Myocyte (in vitro differentiated cells): ENCODE measurements at regions not wholly inside any gene's neighbourhood (a gene's known extent, or its start where the extent isn't known, plus 50 kb on each side); places are given as distances from the start of the nearest gene placed in this dataset.

Experiments used
- DNase-seq: peaks from one replicate; pipeline ENCODE4 v3.0.0-alpha.2; 2012; ENCODE audit warnings: low read depth

DNA sequence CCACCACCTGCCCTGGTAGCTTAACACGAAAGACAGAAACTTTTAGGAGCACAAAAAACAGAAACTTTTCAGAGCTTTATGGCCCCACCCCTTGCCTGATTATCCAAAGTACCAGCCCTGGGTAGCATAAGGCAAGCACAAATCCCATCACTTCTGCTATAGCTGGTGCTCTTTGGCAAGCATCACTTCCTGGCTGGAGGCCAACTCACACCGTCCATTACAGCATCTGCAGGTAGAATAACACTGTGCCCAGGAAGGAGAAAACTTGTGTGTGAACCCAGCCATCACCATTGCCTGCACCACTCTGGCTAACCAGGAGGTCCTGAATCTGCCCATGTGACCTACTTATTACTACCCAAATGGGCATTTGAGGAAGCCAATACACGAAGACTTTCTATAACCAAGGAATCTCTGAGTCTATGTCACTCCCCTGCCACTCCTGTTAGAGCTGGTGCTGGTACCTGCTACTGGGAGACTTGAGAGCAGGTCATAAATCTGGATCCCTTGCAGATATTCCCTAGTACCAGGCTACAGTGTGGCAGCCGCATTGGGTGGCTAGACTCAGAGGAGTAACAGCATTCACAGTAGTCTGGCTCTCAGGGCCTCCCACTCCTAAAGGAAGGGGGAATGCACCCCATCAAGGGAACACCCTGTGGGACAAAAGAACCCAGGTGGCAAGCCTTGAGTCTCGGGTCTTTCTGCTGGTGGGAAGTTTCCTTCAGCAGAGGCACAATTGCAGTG is 73.3 kb upstream of the AKAP13 start:
- no peak for DNase-seq

DNA sequence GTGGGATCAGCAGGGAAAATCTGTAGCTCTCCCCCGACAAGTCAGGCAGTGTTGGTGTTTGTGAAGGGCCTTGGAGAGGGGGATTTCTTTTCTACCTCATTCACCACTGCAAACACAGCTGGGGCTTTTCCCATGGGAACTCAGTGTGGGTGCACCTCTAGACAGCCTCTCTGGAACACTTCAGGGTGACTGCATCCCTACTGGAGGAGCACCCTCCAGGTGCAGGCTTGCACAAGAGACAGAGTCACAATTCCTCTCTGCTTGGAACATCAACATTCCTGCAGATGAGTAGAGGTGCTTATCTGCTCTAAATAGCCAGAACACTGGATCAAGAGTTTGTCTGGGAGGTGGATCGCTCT is 72.7 kb upstream of the AKAP13 start:
- no peak for DNase-seq

GRCh38 chr15:85311647-85312046 is 68.8 kb upstream of the AKAP13 start:
- DNase-seq, result no peak

DNA sequence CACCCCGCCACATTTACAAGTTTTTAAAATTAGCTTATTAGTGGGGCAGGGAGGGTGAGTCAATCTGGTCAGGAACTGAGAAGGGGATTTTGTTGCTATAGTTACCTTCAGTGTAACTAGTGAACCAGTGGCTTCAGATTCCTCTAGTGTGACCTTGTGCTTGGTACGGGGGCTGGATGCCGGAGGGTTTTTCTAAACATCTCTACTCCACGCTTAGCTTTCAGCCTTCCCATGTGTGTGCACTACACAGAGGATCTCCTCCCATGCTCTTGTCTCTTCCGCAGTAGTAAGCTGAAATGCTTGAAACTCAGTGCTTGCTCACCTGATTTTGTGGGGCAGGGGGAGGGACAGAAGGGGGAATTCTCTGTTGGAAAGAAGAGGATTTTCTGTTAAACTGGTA is 67.9 kb upstream of the AKAP13 start:
- peak; percentile 16 for DNase-seq

DNA sequence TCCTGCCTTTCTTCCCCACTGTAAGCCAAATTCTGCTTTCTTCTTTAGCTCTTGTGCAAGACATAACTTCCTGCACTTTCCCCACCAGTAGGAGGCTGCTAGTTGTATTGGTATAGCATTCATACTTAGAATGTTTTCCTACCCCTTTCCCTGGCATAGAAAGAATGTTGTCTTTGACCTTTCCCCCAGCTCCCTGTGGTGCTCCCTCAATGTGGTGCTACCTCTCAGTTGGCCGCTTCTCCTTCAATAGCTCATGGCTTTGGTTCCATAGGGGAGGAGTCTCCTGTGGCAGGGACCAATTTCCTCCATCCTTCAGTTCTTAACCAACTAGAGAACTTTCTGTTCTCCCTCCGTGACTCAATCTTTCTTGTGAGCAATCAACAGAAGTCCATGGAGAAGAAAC is 67.5 kb upstream of the AKAP13 start:
- DNase-seq, result no peak

DNA sequence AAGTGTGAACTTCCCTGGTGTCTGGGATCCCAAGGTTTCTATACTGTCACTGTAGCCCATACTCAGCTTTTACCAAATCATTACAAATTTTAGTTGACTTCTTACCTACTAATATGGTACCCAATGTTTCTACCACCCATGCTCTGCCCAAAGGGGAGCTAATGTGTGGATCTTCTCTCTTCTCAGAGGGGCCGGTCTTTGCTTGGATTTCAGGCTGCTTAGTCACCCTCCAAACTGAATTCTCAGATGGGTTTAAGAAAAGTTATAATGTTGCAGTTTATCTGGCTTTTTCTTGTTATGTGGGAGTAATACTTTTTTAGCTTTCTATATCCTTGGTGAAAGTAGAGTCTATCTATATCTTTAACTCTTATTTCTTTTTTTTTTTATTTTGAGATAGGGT is 67.1 kb upstream of the AKAP13 start:
- DNase-seq, result no peak

DNA sequence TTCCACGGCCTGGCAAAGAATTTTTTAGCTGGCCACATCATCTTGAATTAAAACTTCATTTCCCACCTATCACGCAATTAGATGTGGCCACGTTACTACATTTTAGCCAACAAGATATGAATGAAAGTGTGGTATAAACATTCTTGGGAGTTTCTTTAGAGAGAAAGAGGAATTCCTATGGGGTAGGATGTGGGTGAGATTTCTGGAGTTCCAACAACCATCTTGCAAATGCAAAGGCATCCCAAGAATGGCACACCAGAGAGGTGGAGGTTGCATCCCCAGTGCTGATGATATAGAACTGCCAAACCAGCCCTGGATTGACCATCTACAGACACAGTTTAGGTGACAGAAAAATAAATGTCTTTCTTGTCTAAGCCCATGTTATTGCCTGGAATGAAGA is 66.3 kb upstream of the AKAP13 start:
- no peak for DNase-seq

- no peak for DNase-seq
Observed at GRCh38 chr15:85314633-85315032, 65.8 kb upstream of the AKAP13 start.

DNA sequence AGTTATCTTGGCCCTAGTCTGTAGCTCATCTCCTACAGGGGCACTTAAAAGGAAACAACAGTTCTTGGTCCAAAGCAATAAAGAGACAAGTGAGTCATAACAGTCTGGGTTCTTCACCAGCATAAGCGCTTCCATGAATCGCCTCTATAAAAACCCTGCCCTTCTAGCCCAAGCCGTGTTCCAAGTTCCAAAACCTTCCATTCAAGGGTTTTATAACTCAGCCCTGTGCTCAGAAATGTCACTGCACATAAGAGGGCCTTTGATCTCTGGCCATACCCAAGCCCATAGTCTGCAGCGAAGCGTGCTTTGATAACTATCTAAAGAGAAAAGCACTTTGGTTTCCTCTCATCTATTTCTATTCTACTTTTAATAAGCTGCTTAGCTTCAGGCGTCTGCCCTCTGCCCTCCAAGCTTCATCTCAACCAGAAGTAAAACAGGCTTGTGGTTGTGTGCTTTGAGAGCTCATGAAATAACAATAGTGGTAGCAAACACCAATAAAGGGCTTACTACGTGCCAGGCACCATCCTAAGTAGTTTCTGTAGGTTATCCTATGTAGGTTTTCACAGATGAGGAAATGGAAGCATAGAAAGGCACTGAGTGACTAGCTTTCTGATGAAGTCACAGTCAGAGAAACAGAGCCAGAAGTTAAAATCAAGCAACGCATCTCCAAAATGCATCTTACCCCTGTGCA is 64.0 kb upstream of the AKAP13 start:
- DNase-seq, result no peak

GRCh38 chr15:85318048-85318731 is 62.2 kb upstream of the AKAP13 start:
- peak; percentile 28 for DNase-seq

DNA sequence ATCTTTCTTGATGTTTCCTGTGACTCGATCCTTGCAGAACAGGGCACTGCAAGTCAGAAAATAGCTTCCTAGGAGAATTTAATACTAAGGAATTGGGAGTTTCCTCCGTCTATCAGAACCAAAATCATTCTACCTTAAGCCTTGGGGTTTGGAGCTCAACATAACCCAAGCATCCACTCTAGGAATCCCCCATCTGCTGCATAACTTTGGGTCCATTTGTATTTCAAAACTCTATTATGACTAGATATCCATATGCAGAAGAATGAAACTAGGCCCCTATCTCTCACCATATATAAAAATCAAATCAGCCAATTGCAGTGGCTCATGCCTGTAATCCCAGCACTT is 61.7 kb upstream of the AKAP13 start:
- DNase-seq, result no peak

- DNase-seq, result no peak
Observed at GRCh38 chr15:85324202-85324601, 56.2 kb upstream of the AKAP13 start.

DNA sequence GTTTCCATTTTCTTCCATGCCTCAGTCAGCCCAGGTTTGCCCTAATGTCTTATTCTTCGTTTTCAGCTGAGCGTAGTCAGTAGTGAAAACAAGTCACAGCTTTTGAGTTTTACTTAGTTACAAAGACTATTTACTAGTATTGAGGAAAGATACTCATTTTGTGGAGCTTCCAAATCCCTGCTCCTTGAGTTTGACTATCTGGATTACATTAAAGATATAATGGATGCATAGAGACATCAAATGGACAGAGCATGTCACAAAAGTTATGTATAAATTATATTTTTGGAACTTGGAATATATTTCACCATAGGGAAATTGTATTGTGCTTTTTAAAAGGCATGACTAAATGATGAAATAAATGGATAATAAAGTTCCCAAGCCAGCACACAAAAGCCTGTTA is 54.6 kb upstream of the AKAP13 start:
- no peak for DNase-seq

GRCh38 chr15:85326291-85326690 is 54.1 kb upstream of the AKAP13 start:
- DNase-seq, result no peak

GRCh38 chr15:85327820-85328219 is 52.6 kb upstream of the AKAP13 start:
- no peak for DNase-seq

- peak; percentile 77 for DNase-seq
Observed at GRCh38 chr15:85329561-85330422, 50.6 kb upstream of the AKAP13 start.
